Upper lobe of right lung (tissue), 1 donor: ENCODE measurements at regions not wholly inside any gene's neighbourhood (a gene's known extent, or its start where the extent isn't known, plus 50 kb on each side); places are given as distances from the start of the nearest gene placed in this dataset.
"Not testable (repeated sequence)": the region's sequence is repeated elsewhere in the genome, so short reads cannot be mapped to it uniquely, and the experiment has no call there.

Experiments used
- ATAC-seq: fragments of 200-7000 bp; cut with Tn5 transposase; one replicate; pipeline ENCODE4 v1.9.1; 2020; ENCODE audit warnings: mild to moderate bottlenecking, moderate library complexity
- DNase-seq: peaks from one replicate; pipeline ENCODE4 v3.0.0-alpha.2; 2020
- H3K27ac ChIP-seq: fragments of 200-600 bp; one replicate; pipeline ENCODE4 v1.8.0; 2022
- H3K27me3 ChIP-seq: fragments of 200-600 bp; one replicate; pipeline ENCODE4 v1.8.0; 2022; ENCODE audit warnings: mild to moderate bottlenecking
- H3K36me3 ChIP-seq: fragments of 200-600 bp; one replicate; pipeline ENCODE4 v1.8.0; 2022
- H3K4me1 ChIP-seq: fragments of 200-600 bp; one replicate; pipeline ENCODE4 v1.8.0; 2022
- H3K4me3 ChIP-seq: fragments of 200-600 bp; one replicate; pipeline ENCODE4 v1.8.0; 2022; ENCODE audit warnings: mild to moderate bottlenecking
- H3K9me3 ChIP-seq: fragments of 200-600 bp; one replicate; pipeline ENCODE4 v1.8.0; 2022
- CTCF ChIP-seq: fragments of 200-600 bp; IDR thresholded peaks from one replicate; pipeline ENCODE4 v1.8.0; 2022; ENCODE audit warnings: antibody characterized with exemption
- intact Hi-C: fragments of 100-400 bp; cut with DNase I; formaldehyde crosslinking; loops from one replicate; pipeline ENCODE4 v1.11.0; 2022
- donor health status: DM: no; HTN: yes; CAD: no; lungs with severe emphysema.

GRCh38 chr2:224169847-224170246 lies 130.8 kb upstream of the SERPINE2 start:
- H3K4me3 ChIP-seq, result no peak overlapping the region
- H3K36me3 ChIP-seq, result no peaks in the 10 kb centered on the region
- H3K9me3 ChIP-seq, result no peaks in the 10 kb centered on the region
- DNase-seq (no peak), ATAC-seq (no peak)
- H3K27ac ChIP-seq, result no peak overlapping the region
- H3K4me1 ChIP-seq, result no peaks in the 10 kb centered on the region
- H3K27me3 ChIP-seq, result no peaks in the 10 kb centered on the region
- intact Hi-C loops, result no loop called here
- no peak for TF ChIP-seq CTCF

- H3K4me3 ChIP-seq, intact Hi-C loops, H3K27ac ChIP-seq: not testable (repeated sequence)
These were observed 128.7 kb upstream of the SERPINE2 start for GRCh38 chr2:224167781-224168180.

DNA sequence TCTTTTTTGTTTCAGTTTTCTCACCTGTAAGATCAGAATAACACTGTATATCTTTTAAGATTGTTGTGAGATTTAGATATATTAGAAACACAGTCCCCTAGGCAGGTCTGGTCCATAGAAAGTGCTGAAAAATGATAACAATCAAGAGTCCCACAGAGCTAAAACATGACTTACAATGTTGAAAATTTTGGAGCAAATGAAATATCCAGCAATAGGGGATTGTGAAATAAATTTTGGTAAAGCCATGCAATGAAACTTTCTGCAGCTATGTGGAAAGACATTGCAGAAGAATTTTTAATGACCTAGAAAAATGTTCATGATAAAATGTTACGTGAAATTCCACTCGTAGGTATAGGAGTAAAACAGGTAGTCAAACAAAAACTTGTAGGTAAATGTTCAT lies 127.6 kb upstream of the SERPINE2 start:
- no peak for TF ChIP-seq CTCF
- no peak for ATAC-seq
- Histone ChIP-seq H3K27ac (no peak overlapping the region), H3K4me1 (no peaks in the 10 kb centered on the region), H3K9me3 (no peaks in the 10 kb centered on the region), H3K36me3 (no peaks in the 10 kb centered on the region), H3K27me3 (no peaks in the 10 kb centered on the region), H3K4me3 (no peak overlapping the region)
- intact Hi-C loops, result no loop called here
- no peak for DNase-seq

More at GRCh38 chr2:224167781-224168180, 128.7 kb upstream of the SERPINE2 start:
- not testable (repeated sequence) for ATAC-seq, H3K4me1 ChIP-seq, DNase-seq, H3K36me3 ChIP-seq, H3K27me3 ChIP-seq, H3K9me3 ChIP-seq

GRCh38 chr2:224165901-224166319 lies 126.8 kb upstream of the SERPINE2 start:
- intact Hi-C loops, result no loop called here
- DNase-seq, result no peak
- no peaks in the 10 kb centered on the region for H3K4me1 ChIP-seq

DNA sequence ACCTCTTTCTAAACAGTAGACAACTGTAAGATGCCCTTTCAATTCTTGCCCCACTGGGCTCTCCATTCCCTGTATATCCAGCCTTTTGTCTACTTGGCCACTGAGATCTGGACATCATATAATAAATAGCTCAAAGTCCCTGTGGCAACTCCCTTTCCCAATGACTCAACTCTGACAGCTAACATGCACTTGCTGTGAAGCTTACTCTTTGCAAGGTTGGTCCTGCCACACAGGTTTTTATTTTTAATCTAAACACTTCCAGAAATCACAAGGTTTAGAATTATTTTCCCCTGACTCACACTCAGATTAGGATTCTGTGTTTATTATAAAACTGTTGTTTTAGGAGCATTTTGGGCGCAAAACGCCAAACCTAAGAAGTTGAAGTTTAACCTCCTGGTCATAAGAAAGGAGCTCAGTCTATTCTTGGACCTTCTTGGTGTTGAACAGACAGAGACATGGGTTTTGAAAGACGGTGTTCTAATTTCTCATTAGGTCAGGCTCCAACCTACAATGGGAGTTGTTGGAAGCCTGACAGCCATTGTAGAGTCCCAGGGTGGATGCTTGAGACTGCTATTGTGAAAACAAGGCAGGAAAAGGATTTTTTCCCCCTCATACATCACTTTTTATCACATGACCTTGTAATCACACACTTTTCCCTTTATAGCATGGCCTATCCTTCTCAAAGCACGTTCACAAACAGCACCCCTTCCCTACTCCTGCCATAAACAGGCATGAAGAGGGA lies 124.7 kb upstream of the SERPINE2 start:
- no peaks in the 10 kb centered on the region for H3K36me3 ChIP-seq
- intact Hi-C loops, result no loop called here
- no peaks in the 10 kb centered on the region for H3K9me3 ChIP-seq
- DNase-seq (no peak), ATAC-seq (no peak)
- H3K27me3 ChIP-seq, result no peaks in the 10 kb centered on the region
- no peak overlapping the region for H3K4me3 ChIP-seq
- TF ChIP-seq CTCF, result no peak
- no peak overlapping the region for H3K27ac ChIP-seq
- H3K4me1 ChIP-seq, result no peaks in the 10 kb centered on the region

More at GRCh38 chr2:224165901-224166319, 126.8 kb upstream of the SERPINE2 start:
- H3K36me3 ChIP-seq, result no peaks in the 10 kb centered on the region
- ATAC-seq, result no peak
- TF ChIP-seq CTCF, result no peak
- H3K9me3 ChIP-seq, result no peaks in the 10 kb centered on the region
- H3K4me3 ChIP-seq, result no peak overlapping the region
- H3K27me3 ChIP-seq, result no peaks in the 10 kb centered on the region
- no peak overlapping the region for H3K27ac ChIP-seq

DNA sequence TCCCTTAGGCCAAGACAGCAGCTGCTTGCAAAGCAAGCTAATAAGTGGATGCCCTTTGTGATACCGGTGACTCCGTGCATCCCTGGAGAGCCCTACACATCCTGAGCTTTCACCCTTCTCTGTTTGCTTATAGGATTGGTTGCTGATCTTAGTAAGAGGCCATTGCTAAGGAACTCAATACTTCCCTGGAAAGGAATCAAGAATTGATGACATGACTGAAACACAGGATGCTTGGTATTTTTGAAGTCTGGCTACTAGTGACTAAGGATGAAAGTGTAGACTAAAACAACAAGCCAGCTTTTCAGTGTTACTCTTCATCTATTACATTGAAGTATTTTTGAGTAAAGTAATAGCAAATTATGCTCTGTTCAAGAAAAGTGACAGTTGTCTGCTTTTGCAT lies 123.0 kb upstream of the SERPINE2 start:
- ATAC-seq (no peak), DNase-seq (no peak)
- Histone ChIP-seq H3K27ac (no peak overlapping the region), H3K4me1 (no peaks in the 10 kb centered on the region), H3K36me3 (no peaks in the 10 kb centered on the region), H3K4me3 (no peak overlapping the region), H3K27me3 (no peaks in the 10 kb centered on the region), H3K9me3 (no peaks in the 10 kb centered on the region)
- no peak for TF ChIP-seq CTCF
- intact Hi-C loops, result no loop called here
